WTC11 (cell line): ENCODE measurements at regions not wholly inside any gene's neighbourhood (a gene's known extent, or its start where the extent isn't known, plus 50 kb on each side); places are given as distances from the start of the nearest gene placed in this dataset.
A peak's percentile ranks its signal among the peaks of the same experiment; 100 is the strongest.

Experiments used
- ATAC-seq: fragments of 200-7000 bp; cut with Tn5 transposase; 2 replicates; pipeline ENCODE4 v1.10.0; 2021; ENCODE audit warnings: mild to moderate bottlenecking, moderate library complexity
- CTCF ChIA-PET: fragments of 300-600 bp; sonication (Branson Sonifier 250); formaldehyde crosslinking; loops from one replicate; lab custom pipeline; 2021; ENCODE audit warnings: antibody characterized with exemption; lab: Charles Lee
- POLR2A ChIA-PET: fragments of 350-600 bp; sonication (Branson Sonifier 250); formaldehyde crosslinking; loops from one replicate; lab custom pipeline; 2021; ENCODE audit warnings: antibody characterized with exemption; lab: Charles Lee
- DNase-seq: peaks from one replicate; pipeline ENCODE4 v3.0.0; 2021; ENCODE audit warnings: low spot score
- H3K27ac Mint-ChIP-seq: 2 replicates; pipeline ENCODE4 v1.8.0; 2021; ENCODE audit warnings: mixed read lengths
- H3K27me3 Mint-ChIP-seq: 2 replicates; pipeline ENCODE4 v1.8.0; 2021; ENCODE audit warnings: low read depth, mild to moderate bottlenecking, moderate library complexity, mixed read lengths
- H3K36me3 Mint-ChIP-seq: 2 replicates; pipeline ENCODE4 v1.8.0; 2021; ENCODE audit warnings: mixed read lengths
- H3K4me1 Mint-ChIP-seq: 2 replicates; pipeline ENCODE4 v1.8.0; 2022; ENCODE audit warnings: mixed read lengths
- H3K4me3 Mint-ChIP-seq: 2 replicates; pipeline ENCODE4 v1.8.0; 2021; ENCODE audit warnings: mild to moderate bottlenecking, moderate library complexity, mixed read lengths
- H3K9me3 Mint-ChIP-seq: 2 replicates; pipeline ENCODE4 v1.8.0; 2021; ENCODE audit warnings: mixed read lengths
- CREM ChIP-seq: sonication (generic); formaldehyde crosslinking; IDR thresholded peaks from 2 replicates; pipeline ENCODE4 v1.8.1; 2022; ENCODE audit warnings: mild to moderate bottlenecking, missing genetic modification reagents, moderate library complexity
- NFATC4 ChIP-seq: fragments of 250-450 bp; sonication (Bioruptor Pico); IDR thresholded peaks from 2 replicates; pipeline ENCODE4 v1.9.0; 2021; ENCODE audit warnings: mild to moderate bottlenecking
- ZBTB21 ChIP-seq: sonication (generic); formaldehyde crosslinking; IDR thresholded peaks from 2 replicates; pipeline ENCODE4 v1.8.1; 2023; ENCODE audit warnings: mild to moderate bottlenecking, missing genetic modification reagents, borderline replicate concordance
- TF ChIP-seq, protein P1 (sequence below): fragments of 200-600 bp; IDR thresholded peaks from 2 replicates; pipeline ENCODE4 v1.8.0; 2022; ENCODE audit warnings: antibody characterized with exemption
- TF ChIP-seq, protein P2 (sequence below): sonication (generic); formaldehyde crosslinking; IDR thresholded peaks from 2 replicates; pipeline ENCODE4 v1.8.0; 2022; ENCODE audit warnings: mild to moderate bottlenecking, missing genetic modification reagents
- TF ChIP-seq, protein P3 (sequence below): sonication (generic); formaldehyde crosslinking; conservative IDR thresholded peaks from 2 replicates; pipeline ENCODE4 v1.8.1; 2022; ENCODE audit warnings: mild to moderate bottlenecking, missing genetic modification reagents
- TF ChIP-seq, protein P4 (sequence below): sonication (generic); formaldehyde crosslinking; IDR thresholded peaks from 2 replicates; pipeline ENCODE4 v1.8.1; 2023; ENCODE audit warnings: mild to moderate bottlenecking, missing genetic modification reagents, borderline replicate concordance
- TF ChIP-seq, protein P5 (sequence below): sonication (generic); formaldehyde crosslinking; conservative IDR thresholded peaks from 2 replicates; pipeline ENCODE4 v1.8.1; 2023; ENCODE audit warnings: mild to moderate bottlenecking, low read depth, missing genetic modification reagents, moderate library complexity

DNA sequence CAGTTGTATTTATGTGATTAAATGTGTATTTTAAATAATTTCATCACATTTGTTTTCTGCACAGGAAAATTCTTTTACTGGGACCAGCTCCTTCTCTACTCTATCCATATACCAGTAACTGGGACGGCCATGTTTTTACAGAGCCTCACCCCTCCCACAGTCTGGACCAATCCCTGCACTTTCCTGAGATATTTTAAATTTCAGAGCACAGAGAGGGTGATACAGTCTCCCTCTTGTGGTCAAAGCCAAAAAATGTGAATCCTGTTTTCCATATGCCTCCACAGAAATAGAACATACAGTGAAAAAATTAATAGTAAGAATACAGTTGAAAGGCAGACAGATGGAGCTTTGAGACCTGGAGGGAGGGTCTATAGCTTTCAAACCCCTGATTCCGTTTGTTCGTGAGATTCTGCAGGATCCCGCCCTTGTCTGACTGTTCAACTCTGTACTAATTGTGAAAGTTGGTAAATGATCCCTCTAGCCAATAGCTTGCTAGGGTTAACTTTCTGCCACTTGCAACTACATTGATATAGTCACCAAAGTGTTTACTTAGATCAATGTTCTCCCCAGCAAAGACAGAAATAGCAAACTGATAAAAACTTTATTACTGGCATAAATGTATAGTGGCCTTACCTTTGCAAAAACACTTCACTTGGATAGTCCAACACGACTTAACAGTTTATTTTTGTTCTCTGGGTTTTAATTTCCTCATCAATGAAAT is 172.2 kb downstream of the PPARGC1A start:
- H3K4me3 Mint-ChIP-seq: no peak overlapping the region
- ATAC-seq (peak; percentile 73), DNase-seq (no peak)
- ChIA-PET CTCF (interaction anchor here (0.5 to 1.9 kb wide), 3 partner anchors 12 to 350 kb away, joined by 3 to 5 read pairs (median 3); no protein-coding TSS in a partner anchor), POLR2A (no interaction called here)
- no peak overlapping the region for H3K27ac Mint-ChIP-seq
- TF ChIP-seq, protein P1, sequence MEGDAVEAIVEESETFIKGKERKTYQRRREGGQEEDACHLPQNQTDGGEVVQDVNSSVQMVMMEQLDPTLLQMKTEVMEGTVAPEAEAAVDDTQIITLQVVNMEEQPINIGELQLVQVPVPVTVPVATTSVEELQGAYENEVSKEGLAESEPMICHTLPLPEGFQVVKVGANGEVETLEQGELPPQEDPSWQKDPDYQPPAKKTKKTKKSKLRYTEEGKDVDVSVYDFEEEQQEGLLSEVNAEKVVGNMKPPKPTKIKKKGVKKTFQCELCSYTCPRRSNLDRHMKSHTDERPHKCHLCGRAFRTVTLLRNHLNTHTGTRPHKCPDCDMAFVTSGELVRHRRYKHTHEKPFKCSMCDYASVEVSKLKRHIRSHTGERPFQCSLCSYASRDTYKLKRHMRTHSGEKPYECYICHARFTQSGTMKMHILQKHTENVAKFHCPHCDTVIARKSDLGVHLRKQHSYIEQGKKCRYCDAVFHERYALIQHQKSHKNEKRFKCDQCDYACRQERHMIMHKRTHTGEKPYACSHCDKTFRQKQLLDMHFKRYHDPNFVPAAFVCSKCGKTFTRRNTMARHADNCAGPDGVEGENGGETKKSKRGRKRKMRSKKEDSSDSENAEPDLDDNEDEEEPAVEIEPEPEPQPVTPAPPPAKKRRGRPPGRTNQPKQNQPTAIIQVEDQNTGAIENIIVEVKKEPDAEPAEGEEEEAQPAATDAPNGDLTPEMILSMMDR: peak; percentile 19; the same call in 1 of the 2 replicates
- no peak for TF ChIP-seq NFATC4 (CRISPR knock-in tag)
- peaks cover 7% of the 10 kb centered on the region for H3K36me3 Mint-ChIP-seq
- H3K27me3 Mint-ChIP-seq: no peaks in the 10 kb centered on the region; the same call in 1 of the 2 replicates
- peaks cover 19% of the 10 kb centered on the region for H3K9me3 Mint-ChIP-seq
- peaks cover 10% of the 10 kb centered on the region for H3K4me1 Mint-ChIP-seq

DNA sequence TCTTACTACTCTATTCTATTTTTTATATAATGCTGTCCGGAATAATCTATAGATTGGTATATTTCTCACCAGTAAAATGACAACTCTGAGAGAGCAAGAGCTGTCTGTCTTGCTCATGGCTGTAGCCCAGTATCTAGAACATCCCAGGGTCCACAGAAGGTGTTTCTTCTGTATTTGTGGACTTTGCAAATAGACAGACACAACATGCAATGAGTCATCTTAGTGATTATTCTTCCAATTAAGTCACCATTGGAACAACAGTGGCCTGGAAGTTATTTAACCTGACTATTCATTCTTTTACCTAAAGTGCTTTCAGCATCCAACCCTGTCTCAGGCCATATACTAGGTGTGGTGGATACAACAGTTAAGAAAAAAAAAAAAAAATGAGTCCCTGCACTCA is 179.5 kb downstream of the PPARGC1A start:
- no peak for DNase-seq
- Mint-ChIP-seq H3K9me3 (peaks cover 7% of the 10 kb centered on the region; the same call in 1 of the 2 replicates), H3K27me3 (no peaks in the 10 kb centered on the region), H3K4me1 (no peaks in the 10 kb centered on the region), H3K36me3 (no peaks in the 10 kb centered on the region), H3K4me3 (no peak overlapping the region), H3K27ac (no peak overlapping the region)
- ChIA-PET CTCF (no interaction called here), POLR2A (no interaction called here)
- no peak for ATAC-seq
- TF ChIP-seq CREM: no peak

DNA sequence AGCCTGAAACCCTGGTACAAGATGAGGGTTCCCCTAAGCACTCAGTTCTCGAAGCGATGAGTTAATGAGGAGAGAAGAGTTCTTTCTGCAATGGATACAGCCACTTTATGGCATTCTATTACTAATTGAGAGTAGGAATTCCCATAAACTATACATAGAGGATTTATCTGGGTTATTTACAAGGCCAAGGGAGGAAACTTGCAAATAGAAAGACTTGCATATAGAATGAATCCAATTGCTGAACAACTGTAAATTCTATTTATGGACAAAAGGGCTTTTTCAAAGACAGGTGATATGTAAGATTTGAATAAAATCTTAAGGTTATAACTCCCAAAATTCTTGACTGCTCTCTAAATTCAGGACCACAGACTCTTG is 182.2 kb downstream of the PPARGC1A start:
- ATAC-seq (no peak), DNase-seq (no peak)
- no peak overlapping the region for H3K27ac Mint-ChIP-seq
- ChIA-PET POLR2A (no interaction called here), CTCF (no interaction called here)
- H3K27me3 Mint-ChIP-seq: no peaks in the 10 kb centered on the region
- peaks cover 23% of the 10 kb centered on the region for H3K9me3 Mint-ChIP-seq
- TF ChIP-seq, protein P2, sequence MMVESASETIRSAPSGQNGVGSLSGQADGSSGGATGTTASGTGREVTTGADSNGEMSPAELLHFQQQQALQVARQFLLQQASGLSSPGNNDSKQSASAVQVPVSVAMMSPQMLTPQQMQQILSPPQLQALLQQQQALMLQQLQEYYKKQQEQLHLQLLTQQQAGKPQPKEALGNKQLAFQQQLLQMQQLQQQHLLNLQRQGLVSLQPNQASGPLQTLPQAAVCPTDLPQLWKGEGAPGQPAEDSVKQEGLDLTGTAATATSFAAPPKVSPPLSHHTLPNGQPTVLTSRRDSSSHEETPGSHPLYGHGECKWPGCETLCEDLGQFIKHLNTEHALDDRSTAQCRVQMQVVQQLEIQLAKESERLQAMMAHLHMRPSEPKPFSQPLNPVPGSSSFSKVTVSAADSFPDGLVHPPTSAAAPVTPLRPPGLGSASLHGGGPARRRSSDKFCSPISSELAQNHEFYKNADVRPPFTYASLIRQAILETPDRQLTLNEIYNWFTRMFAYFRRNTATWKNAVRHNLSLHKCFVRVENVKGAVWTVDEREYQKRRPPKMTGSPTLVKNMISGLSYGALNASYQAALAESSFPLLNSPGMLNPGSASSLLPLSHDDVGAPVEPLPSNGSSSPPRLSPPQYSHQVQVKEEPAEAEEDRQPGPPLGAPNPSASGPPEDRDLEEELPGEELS: no peak
- TF ChIP-seq, protein P3, sequence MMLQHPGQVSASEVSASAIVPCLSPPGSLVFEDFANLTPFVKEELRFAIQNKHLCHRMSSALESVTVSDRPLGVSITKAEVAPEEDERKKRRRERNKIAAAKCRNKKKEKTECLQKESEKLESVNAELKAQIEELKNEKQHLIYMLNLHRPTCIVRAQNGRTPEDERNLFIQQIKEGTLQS (CRISPR knock-in tag): no peak
- TF ChIP-seq, protein P4, sequence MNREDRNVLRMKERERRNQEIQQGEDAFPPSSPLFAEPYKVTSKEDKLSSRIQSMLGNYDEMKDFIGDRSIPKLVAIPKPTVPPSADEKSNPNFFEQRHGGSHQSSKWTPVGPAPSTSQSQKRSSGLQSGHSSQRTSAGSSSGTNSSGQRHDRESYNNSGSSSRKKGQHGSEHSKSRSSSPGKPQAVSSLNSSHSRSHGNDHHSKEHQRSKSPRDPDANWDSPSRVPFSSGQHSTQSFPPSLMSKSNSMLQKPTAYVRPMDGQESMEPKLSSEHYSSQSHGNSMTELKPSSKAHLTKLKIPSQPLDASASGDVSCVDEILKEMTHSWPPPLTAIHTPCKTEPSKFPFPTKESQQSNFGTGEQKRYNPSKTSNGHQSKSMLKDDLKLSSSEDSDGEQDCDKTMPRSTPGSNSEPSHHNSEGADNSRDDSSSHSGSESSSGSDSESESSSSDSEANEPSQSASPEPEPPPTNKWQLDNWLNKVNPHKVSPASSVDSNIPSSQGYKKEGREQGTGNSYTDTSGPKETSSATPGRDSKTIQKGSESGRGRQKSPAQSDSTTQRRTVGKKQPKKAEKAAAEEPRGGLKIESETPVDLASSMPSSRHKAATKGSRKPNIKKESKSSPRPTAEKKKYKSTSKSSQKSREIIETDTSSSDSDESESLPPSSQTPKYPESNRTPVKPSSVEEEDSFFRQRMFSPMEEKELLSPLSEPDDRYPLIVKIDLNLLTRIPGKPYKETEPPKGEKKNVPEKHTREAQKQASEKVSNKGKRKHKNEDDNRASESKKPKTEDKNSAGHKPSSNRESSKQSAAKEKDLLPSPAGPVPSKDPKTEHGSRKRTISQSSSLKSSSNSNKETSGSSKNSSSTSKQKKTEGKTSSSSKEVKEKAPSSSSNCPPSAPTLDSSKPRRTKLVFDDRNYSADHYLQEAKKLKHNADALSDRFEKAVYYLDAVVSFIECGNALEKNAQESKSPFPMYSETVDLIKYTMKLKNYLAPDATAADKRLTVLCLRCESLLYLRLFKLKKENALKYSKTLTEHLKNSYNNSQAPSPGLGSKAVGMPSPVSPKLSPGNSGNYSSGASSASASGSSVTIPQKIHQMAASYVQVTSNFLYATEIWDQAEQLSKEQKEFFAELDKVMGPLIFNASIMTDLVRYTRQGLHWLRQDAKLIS (CRISPR knock-in tag): no peak
- TF ChIP-seq, protein P5, sequence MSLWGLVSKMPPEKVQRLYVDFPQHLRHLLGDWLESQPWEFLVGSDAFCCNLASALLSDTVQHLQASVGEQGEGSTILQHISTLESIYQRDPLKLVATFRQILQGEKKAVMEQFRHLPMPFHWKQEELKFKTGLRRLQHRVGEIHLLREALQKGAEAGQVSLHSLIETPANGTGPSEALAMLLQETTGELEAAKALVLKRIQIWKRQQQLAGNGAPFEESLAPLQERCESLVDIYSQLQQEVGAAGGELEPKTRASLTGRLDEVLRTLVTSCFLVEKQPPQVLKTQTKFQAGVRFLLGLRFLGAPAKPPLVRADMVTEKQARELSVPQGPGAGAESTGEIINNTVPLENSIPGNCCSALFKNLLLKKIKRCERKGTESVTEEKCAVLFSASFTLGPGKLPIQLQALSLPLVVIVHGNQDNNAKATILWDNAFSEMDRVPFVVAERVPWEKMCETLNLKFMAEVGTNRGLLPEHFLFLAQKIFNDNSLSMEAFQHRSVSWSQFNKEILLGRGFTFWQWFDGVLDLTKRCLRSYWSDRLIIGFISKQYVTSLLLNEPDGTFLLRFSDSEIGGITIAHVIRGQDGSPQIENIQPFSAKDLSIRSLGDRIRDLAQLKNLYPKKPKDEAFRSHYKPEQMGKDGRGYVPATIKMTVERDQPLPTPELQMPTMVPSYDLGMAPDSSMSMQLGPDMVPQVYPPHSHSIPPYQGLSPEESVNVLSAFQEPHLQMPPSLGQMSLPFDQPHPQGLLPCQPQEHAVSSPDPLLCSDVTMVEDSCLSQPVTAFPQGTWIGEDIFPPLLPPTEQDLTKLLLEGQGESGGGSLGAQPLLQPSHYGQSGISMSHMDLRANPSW: no peak
- TF ChIP-seq ZBTB21 (CRISPR knock-in tag): no peak
- H3K4me1 Mint-ChIP-seq: no peaks in the 10 kb centered on the region
- no peak overlapping the region for H3K4me3 Mint-ChIP-seq
- H3K36me3 Mint-ChIP-seq: no peaks in the 10 kb centered on the region
